B cell (primary cell): ENCODE measurements at regions not wholly inside any gene's neighbourhood (a gene's known extent, or its start where the extent isn't known, plus 50 kb on each side); places are given as distances from the start of the nearest gene placed in this dataset.

Experiments
- ATAC-seq: fragments of 200-7000 bp; cut with Tn5 transposase; one replicate; pipeline ENCODE4 v1.10.0; 2021; ENCODE audit warnings: low read depth, mild to moderate bottlenecking, moderate number of reproducible peaks, moderate library complexity
- CTCF ChIA-PET: fragments of 350-600 bp; sonication (Branson Sonifier 250); formaldehyde crosslinking; loops from one replicate; lab custom pipeline; 2021; ENCODE audit warnings: antibody characterized with exemption, inconsistent platforms; lab: Charles Lee
- POLR2A ChIA-PET: fragments of 350-600 bp; sonication (Branson Sonifier 250); formaldehyde crosslinking; loops from one replicate; lab custom pipeline; 2021; ENCODE audit warnings: antibody characterized with exemption; lab: Charles Lee
- DNase-seq: peaks from one replicate; pipeline ENCODE4 v3.0.0; 2013
- H2AFZ ChIP-seq: 2 replicates; pipeline ENCODE4 v1.6.1; 2012; ENCODE audit warnings: mild to moderate bottlenecking, low read depth, low read length; ENCODE audit not compliant: insufficient read depth, poor library complexity, severe bottlenecking
- H3K27ac ChIP-seq, 2 donors: 1 replicate in 1 of 2; 2 replicates in 1 of 2; pipeline ENCODE4 v1.5.1; 2012 to 2013; ENCODE audit warnings: low read length in 2 of 2, mild to moderate bottlenecking in 2 of 2, moderate library complexity in 1 of 2
- H3K27me3 ChIP-seq, 4 experiments: fragments of 200-600 bp in 1 of 4; sonication (generic) in 1 of 4; replicated peaks in 1 of 4; 1 replicate in 2 of 4; 2 replicates in 2 of 4; pipeline versions ENCODE4 v1.6.1 to v1.7.0; 2013 to 2016; ENCODE audit warnings: low read length in 3 of 4, mild to moderate bottlenecking in 2 of 4, mixed read lengths in 1 of 4, moderate library complexity in 1 of 4; ENCODE audit not compliant: insufficient read depth in 4 of 4, control insufficient read depth in 3 of 4; ENCODE audit errors: control extremely low read depth in 1 of 4
- H3K36me3 ChIP-seq, 2 experiments: replicated peaks in 1 of 2; 1 replicate in 1 of 2; 2 replicates in 1 of 2; pipeline versions ENCODE4 v1.6.1 to v1.7.1; 2013; ENCODE audit warnings: low read length in 1 of 2; ENCODE audit not compliant: insufficient read depth in 2 of 2, control insufficient read depth in 1 of 2; ENCODE audit errors: control extremely low read depth in 1 of 2, extremely low read depth in 1 of 2
- H3K4me1 ChIP-seq, 2 donors: fragments of 200-600 bp in 1 of 2; sonication (generic) in 1 of 2; 1 replicate in 1 of 2; 2 replicates in 1 of 2; pipeline versions ENCODE4 v1.5.1 to v1.6.1; 2013 to 2017; ENCODE audit warnings: low read length in 2 of 2; ENCODE audit not compliant: control insufficient read depth in 2 of 2, insufficient read depth in 2 of 2
- H3K4me2 ChIP-seq: replicated peaks from 2 replicates; pipeline ENCODE3; 2012; ENCODE audit warnings: mild to moderate bottlenecking, low read depth, low read length; ENCODE audit not compliant: poor library complexity, severe bottlenecking
- H3K4me3 ChIP-seq, 5 experiments: fragments of 200-600 bp in 1 of 5; sonication (generic) in 1 of 5; 1 replicate in 3 of 5; 2 replicates in 2 of 5; pipeline versions ENCODE4 v1.5.1 to v1.7.0; 2011 to 2016; ENCODE audit warnings: low read length in 4 of 5, mild to moderate bottlenecking in 4 of 5, low read depth in 2 of 5, control low read depth in 1 of 5, moderate library complexity in 1 of 5; ENCODE audit not compliant: insufficient read depth in 1 of 5; ENCODE audit errors: control extremely low read depth in 1 of 5, extremely low read depth in 1 of 5
- H3K79me2 ChIP-seq: fragments of 200-600 bp; sonication (generic); one replicate; pipeline ENCODE4 v1.6.0; 2016; ENCODE audit warnings: low read length; ENCODE audit not compliant: control insufficient read depth, insufficient read depth
- H3K9ac ChIP-seq: fragments of 200-600 bp; sonication (generic); 2 replicates; pipeline ENCODE4 v1.6.1; 2017; ENCODE audit warnings: mild to moderate bottlenecking, low read length, moderate library complexity
- H3K9me3 ChIP-seq, 3 donors: one replicate each; pipeline versions ENCODE4 v1.6.1 to v1.7.1; 2013; ENCODE audit warnings: low read length in 2 of 3; ENCODE audit not compliant: control insufficient read depth in 2 of 3, insufficient read depth in 1 of 3; ENCODE audit errors: control extremely low read depth in 1 of 3
- H4K20me1 ChIP-seq: 2 replicates; pipeline ENCODE4 v1.6.0; 2012; ENCODE audit warnings: mild to moderate bottlenecking, low read length; ENCODE audit not compliant: insufficient read depth, control insufficient read depth, poor library complexity, severe bottlenecking
- H3K27ac Mint-ChIP-seq: one replicate; pipeline ENCODE4 v1.8.0; 2021; ENCODE audit warnings: mixed read lengths
- H3K27me3 Mint-ChIP-seq: one replicate; pipeline ENCODE4 v1.8.0; 2021; ENCODE audit warnings: mixed read lengths
- H3K4me1 Mint-ChIP-seq: one replicate; pipeline ENCODE4 v1.8.0; 2021; ENCODE audit warnings: mixed read lengths
- H3K4me3 Mint-ChIP-seq: one replicate; pipeline ENCODE4 v1.8.0; 2021; ENCODE audit warnings: mixed read lengths
- H3K9me3 Mint-ChIP-seq: one replicate; pipeline ENCODE4 v1.8.0; 2022; ENCODE audit warnings: mixed read lengths; ENCODE audit not compliant: insufficient read depth
- CTCF ChIP-seq: fragments of 200-600 bp; IDR thresholded peaks from one replicate; pipeline ENCODE4 v1.8.0; 2022; ENCODE audit warnings: antibody characterized with exemption, mild to moderate bottlenecking
- EZH2 ChIP-seq: IDR thresholded peaks from 2 replicates; pipeline ENCODE4 v1.6.1; 2012; ENCODE audit warnings: borderline replicate concordance, low read depth, mild to moderate bottlenecking, moderate library complexity, low read length; ENCODE audit not compliant: insufficient read depth, poor library complexity, severe bottlenecking
- WGBS: methylation state at CpG from one replicate; pipeline ENCODE4 v1.1.5; 2013; ENCODE audit warnings: missing lambda C conversion rate; ENCODE audit not compliant: insufficient coverage; 5-methylcytosine and 5-hydroxymethylcytosine counted together
- intact Hi-C: fragments of 100-400 bp; cut with micrococcal nuclease; formaldehyde crosslinking; loops from one replicate; pipeline ENCODE4 v1.10.0; 2022

- peaks cover 3% of the 10 kb centered on the region for H3K4me1 Mint-ChIP-seq
- Histone ChIP-seq H3K9ac (no peak overlapping the region), H3K27ac (no peak overlapping the region), H3K4me2 (no peak overlapping the region), H3K27me3 (no peaks in the 10 kb centered on the region), H4K20me1 (no peaks in the 10 kb centered on the region), H3K36me3 (no peaks in the 10 kb centered on the region), H3K4me1 (no peaks in the 10 kb centered on the region), H3K9me3 (no peaks in the 10 kb centered on the region), H3K79me2 (no peaks in the 10 kb centered on the region), H3K4me3 (no peak overlapping the region), H2AFZ (no peak overlapping the region)
- ChIA-PET CTCF (no interaction called here), POLR2A (no interaction called here)
- no peak for TF ChIP-seq CTCF
- no peak for TF ChIP-seq EZH2
- no peak overlapping the region for H3K4me3 Mint-ChIP-seq
- DNase-seq (no peak), ATAC-seq (no peak)
- no peak overlapping the region for H3K27ac Mint-ChIP-seq
- intact Hi-C loops = no loop called here
- WGBS = no CpG with 5 or more reads among the region's 3 CpGs
- no peaks in the 10 kb centered on the region for H3K27me3 Mint-ChIP-seq
- no peaks in the 10 kb centered on the region for H3K9me3 Mint-ChIP-seq
These were observed 257.2 kb downstream of the TXNL1 start for GRCh38 chr18:56381196-56381595.

GRCh38 chr18:56380685-56381084, 257.7 kb downstream of the TXNL1 start:
- H3K4me3 Mint-ChIP-seq = no peak overlapping the region
- H3K4me1 Mint-ChIP-seq = peaks cover 3% of the 10 kb centered on the region
- no peaks in the 10 kb centered on the region for H3K27me3 ChIP-seq
- TF ChIP-seq EZH2 = no peak
- TF ChIP-seq CTCF = no peak
- CTCF ChIA-PET = no interaction called here
- H3K27me3 Mint-ChIP-seq = no peaks in the 10 kb centered on the region
- H3K9me3 Mint-ChIP-seq = no peaks in the 10 kb centered on the region
- H3K36me3 ChIP-seq = no peaks in the 10 kb centered on the region
- H3K4me2 ChIP-seq = no peak overlapping the region
- ATAC-seq (no peak), DNase-seq (no peak)
- H3K9ac ChIP-seq = no peak overlapping the region
- no peaks in the 10 kb centered on the region for H3K79me2 ChIP-seq
- no peaks in the 10 kb centered on the region for H4K20me1 ChIP-seq
- no peak overlapping the region for H2AFZ ChIP-seq
- H3K9me3 ChIP-seq = no peaks in the 10 kb centered on the region
- POLR2A ChIA-PET = no interaction called here
- H3K4me1 ChIP-seq = no peaks in the 10 kb centered on the region
- WGBS = 91% methylated on average over 4 of the region's 8 CpGs
- H3K27ac ChIP-seq = no peak overlapping the region
- H3K27ac Mint-ChIP-seq = no peak overlapping the region
- H3K4me3 ChIP-seq = no peak overlapping the region
- intact Hi-C loops = no loop called here
